GM20000 (cell line): ENCODE measurements at regions not wholly inside any gene's neighbourhood (a gene's known extent, or its start where the extent isn't known, plus 50 kb on each side); places are given as distances from the start of the nearest gene placed in this dataset.

Experiments used
- DNase-seq: peaks from one replicate; pipeline ENCODE4 v3.0.0; 2012; ENCODE audit warnings: low spot score
- TF ChIP-seq, protein P1 (sequence below): IDR thresholded peaks from 2 replicates; pipeline ENCODE4 v1.5.1; 2012; ENCODE audit warnings: mild to moderate bottlenecking, control low read depth; ENCODE audit errors: extremely low read depth, missing control alignments

DNA sequence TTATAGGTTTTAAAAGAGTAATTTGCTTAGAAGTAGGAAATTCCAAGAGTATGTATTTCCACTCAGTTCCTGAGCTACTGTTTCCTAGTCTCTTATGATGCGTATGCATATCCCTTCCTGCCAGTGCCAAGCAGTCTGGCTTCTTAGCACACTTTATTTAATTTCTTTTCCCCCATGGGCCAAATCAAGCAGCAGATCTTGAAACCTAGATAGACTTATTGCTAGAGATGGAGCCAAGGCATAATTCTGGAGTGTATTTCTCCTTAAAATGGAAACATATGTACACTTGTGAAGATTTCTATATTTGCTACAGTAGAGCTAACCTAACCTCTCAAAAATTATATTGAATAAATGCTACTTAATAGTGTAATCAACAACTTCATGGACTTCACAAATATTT lies 2337.6 kb downstream of the PCDH7 start:
- no peak for DNase-seq
- TF ChIP-seq, protein P1, sequence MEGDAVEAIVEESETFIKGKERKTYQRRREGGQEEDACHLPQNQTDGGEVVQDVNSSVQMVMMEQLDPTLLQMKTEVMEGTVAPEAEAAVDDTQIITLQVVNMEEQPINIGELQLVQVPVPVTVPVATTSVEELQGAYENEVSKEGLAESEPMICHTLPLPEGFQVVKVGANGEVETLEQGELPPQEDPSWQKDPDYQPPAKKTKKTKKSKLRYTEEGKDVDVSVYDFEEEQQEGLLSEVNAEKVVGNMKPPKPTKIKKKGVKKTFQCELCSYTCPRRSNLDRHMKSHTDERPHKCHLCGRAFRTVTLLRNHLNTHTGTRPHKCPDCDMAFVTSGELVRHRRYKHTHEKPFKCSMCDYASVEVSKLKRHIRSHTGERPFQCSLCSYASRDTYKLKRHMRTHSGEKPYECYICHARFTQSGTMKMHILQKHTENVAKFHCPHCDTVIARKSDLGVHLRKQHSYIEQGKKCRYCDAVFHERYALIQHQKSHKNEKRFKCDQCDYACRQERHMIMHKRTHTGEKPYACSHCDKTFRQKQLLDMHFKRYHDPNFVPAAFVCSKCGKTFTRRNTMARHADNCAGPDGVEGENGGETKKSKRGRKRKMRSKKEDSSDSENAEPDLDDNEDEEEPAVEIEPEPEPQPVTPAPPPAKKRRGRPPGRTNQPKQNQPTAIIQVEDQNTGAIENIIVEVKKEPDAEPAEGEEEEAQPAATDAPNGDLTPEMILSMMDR, result no peak

DNA sequence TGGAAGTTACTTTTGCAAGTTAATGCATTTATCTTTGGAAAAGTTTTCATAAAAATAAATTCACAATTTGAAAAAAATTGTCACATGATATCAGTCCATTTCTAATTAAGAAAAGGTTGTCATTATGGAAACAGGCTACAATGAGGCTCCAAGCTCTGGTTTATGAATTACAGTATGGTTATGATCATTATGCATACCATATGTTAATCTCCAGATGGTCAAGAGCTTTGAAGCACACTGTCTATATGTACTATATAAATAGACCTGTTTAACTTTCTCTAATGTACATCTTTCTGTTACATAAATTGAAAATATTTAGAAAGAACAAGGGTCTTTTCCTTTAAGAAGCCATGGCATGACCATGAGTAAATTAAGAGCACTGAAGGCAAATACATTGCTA lies 2338.8 kb downstream of the PCDH7 start:
- TF ChIP-seq, protein P1, result no peak
- DNase-seq, result no peak

DNA sequence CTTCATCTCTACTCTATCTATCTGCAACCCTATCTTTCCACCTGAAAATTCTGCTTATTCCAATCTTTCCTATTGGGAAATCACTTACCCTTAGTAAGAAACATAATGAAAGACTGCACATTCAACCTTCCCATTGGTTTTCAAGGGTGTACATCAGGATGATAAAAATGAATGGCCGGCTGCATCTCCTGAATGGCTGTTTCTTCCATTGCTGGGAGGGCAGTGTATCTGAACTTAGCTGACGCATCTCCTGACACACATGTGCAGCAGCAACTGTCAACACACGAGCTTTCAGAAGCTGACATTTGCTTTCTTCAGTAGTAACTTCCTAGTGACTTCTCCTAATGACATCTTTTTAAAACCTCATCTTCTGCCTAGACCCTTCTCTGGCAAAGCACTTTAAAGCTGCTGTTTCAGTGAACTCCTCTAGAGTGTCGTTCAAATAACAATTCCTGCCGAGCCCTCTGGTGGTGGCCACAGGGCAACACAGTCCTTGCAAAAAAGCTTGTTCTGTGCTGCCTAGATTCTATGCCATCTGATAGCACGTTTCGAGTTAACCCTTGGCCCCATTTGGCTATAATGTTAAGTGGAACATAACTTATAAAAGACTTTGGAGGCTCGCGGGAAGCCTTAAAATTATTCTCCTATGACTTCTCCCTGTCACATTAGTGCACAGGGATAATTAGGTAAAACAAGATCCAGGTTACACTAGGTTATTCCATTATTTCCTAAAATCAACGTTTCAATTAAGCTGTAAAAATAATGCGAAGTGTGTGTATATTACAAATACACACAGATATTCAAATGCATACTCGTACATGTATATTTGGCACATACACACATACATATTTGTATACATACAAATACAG lies 2340.7 kb downstream of the PCDH7 start:
- DNase-seq, result no peak
- TF ChIP-seq, protein P1, result peak; percentile 26

DNA sequence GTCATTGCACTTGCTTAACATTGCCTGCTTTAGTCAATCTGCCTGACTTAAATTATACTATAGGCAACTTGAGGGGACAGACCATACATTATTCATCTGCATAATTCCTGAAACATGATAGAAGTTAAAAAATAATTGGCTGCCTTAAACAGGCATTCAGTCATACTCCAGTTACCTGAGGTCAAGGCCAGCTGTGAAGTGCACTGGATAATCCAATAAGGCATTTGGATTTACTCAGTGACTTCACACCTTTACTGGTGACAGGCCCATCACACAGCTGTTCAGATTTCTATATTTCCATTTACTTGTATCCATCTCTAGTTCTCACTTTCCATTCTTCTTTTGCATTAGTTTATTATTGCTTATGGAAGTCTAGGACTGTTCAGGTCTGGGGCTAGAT lies 2341.6 kb downstream of the PCDH7 start:
- DNase-seq, result no peak
- TF ChIP-seq, protein P1, result no peak

DNA sequence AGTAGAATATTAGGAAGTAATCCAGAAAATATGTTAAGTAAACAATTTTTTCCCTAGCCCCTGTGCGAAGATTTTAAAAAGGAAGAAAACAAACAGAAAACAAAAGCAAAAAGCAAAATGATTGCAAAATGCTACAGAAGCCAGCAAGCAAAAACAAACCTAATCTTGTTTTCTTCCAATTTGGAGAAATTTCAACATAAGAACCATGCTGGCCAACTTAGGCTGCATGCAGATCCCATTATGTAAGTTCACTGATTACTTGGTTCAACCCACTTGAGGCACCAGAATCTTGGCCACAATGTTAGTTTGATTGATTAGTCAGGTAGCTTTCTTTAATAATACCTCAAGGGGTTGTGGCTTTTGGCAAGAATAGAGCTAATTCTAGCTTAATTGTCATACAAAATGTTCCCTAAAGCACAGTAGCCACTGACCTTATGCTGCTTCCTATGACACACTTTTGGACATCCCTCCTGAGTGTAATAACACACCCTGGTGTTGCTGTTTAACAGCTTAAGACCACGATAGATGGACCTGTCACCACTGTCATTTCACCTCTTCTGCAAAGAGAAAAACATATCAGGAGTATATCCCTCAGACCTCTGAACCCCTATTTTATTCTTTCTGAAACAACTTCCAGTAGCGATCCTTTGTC lies 2342.1 kb downstream of the PCDH7 start:
- DNase-seq, result no peak
- TF ChIP-seq, protein P1, result no peak

DNA sequence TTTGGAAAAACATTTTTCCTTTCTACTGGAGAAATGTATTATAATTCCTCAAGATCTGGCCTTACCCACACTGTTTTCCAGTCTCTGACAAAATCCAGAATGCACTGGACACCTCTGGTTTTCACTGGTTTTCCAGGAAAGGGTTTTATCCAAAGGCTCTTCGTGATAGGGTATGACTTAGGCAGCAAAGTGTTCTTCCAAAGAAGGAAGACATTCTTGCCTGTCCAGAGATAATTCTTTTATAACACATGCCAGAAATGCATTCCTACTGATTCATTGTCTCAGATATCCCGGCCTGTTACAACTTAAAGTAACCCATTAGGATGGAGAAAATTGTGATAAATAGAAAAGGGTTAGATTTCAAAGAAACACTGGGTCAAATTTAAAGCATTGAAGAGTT lies 2343.1 kb downstream of the PCDH7 start:
- TF ChIP-seq, protein P1, result no peak
- DNase-seq, result no peak

DNA sequence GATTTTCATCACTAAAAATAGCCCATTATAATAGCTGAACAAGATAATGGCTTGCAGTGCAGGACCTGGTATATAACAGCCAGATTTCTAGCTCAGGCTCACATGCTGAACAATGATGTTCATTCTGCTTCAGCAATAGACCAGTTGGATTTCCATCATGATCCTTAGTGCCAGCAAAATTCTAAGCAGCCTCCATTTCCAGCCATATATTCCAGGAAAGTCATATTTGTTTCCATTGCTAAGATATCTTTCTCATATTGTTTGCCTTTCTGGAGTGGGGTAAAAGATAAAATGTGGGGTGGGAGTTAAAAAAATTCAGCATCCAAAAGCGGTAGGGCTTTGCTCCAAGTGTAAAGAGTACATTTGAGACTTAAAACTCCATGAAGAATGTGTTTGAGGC lies 2344.1 kb downstream of the PCDH7 start:
- TF ChIP-seq, protein P1, result no peak
- no peak for DNase-seq
